ENCODE measurements at regions not wholly inside any gene's neighbourhood (a gene's known extent, or its start where the extent isn't known, plus 50 kb on each side); places are given as distances from the start of the nearest gene placed in this dataset.

DNA sequence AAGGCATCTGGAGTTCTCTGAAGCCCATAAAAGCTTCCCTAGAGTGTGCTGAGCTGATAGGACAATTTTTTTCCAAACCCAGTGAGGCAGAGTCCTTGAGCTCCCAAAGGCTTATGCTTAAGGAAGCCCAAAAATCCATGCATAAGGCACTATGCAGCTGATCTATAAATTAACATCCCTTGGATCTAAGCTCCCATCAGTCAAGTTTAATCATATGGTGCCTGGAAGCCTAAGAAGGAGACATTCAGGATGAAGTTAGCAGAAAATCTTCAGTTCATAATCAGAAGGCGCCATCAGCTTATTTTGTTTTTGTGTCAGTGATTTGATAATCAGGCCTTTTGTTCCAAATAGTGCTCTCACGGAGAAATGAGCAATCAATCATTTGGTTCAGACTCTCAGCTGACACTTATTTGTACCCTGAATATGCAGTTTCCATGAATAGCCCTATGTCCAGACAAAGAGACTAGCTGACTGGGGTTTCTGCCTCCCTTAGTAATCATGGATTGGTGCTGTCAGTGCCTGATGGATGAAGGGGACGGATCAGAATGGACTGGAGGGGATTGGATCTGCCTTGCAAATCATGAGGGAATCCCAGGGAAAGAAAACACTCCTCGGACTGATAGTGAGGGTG lies 464.8 kb upstream of the RGPD4 start:
- Mint-ChIP-seq H3K27ac (no peak overlapping the region), H3K27me3 (no peaks in the 10 kb centered on the region), H3K4me1 (no peaks in the 10 kb centered on the region), H3K9me3 (no peaks in the 10 kb centered on the region), H3K4me3 (no peak overlapping the region), H3K36me3 (ENCODE audit: low read depth) (no peaks in the 10 kb centered on the region)
- DNase-seq: no peak
- intact Hi-C loops (cut with micrococcal nuclease): no loop called here

DNA sequence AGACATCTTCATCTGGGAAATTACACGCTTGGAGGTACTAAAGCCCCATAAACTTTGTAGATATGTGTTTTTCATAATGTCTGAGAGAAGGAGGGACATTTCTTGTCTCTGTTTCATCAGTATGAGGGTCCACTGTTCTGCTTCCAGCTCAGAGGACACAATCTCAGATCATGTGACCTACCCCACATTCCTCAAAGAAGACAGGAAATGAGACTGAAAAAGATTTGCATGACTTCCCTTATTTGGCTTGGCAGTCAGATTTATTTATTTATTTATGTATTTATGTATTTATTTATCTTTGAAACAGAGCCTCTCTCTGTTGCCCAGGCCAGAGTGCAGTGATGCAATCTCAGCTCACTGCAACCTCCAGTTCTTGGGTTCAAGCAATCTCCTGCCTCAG lies 463.7 kb upstream of the RGPD4 start:
- DNase-seq: no peak
- no peaks in the 10 kb centered on the region for H3K27me3 Mint-ChIP-seq
- no peaks in the 10 kb centered on the region for H3K9me3 Mint-ChIP-seq
- no peaks in the 10 kb centered on the region for H3K4me1 Mint-ChIP-seq
- no peak overlapping the region for H3K27ac Mint-ChIP-seq
- H3K4me3 Mint-ChIP-seq: no peak overlapping the region
- H3K36me3 Mint-ChIP-seq (ENCODE audit: low read depth): no peaks in the 10 kb centered on the region
- intact Hi-C loops (cut with micrococcal nuclease): no loop called here

DNA sequence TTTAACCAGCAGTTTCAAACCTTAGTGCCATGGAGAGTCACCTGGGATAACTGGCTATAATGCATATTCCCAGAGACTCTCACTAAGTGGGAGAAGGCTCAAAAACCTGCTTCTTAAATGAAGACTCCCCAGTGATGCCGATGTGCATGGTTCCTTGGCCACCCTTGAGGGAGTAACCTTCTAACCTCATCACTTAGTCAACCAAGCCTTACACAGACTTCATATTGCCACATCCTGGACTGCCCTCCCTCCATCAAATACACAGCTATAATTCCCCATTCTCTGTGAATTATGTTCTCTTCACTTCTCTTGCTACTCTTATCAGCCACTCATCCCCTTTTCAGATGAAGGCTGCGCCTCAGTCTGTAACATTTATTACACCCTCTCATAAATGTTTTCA lies 462.9 kb upstream of the RGPD4 start:
- Mint-ChIP-seq H3K4me3 (no peak overlapping the region), H3K36me3 (ENCODE audit: low read depth) (no peaks in the 10 kb centered on the region), H3K27me3 (no peaks in the 10 kb centered on the region), H3K9me3 (no peaks in the 10 kb centered on the region), H3K4me1 (no peaks in the 10 kb centered on the region), H3K27ac (no peak overlapping the region)
- intact Hi-C loops (cut with micrococcal nuclease): no loop called here
- no peak for DNase-seq

DNA sequence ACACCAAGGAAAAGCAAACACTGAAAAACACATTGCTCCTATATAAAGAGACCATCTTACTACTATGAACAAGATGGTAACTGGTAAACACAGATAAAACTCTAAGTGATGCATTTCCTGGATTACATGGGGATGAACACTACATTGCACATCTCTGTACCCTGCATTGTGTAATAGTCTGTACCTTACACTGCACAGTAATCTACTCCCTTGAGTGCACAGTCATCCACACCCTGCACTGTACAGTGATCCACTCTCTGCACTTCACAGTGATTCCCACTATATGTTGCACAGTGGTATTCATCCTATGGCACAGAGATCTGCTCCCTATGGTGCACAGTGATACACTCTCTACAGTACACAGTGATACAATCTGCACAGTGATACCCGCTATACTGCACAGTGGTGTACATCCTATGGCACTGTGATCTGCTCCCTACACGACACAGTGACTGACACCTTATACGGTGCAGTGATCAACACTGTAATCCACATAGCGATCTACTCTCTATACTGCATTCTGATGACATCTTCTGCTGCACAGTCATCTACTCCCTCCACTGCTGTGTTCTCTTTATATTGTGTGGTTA lies 462.2 kb upstream of the RGPD4 start:
- intact Hi-C loops (cut with micrococcal nuclease): no loop called here
- H3K4me1 Mint-ChIP-seq: no peaks in the 10 kb centered on the region
- DNase-seq: no peak
- no peak overlapping the region for H3K4me3 Mint-ChIP-seq
- no peaks in the 10 kb centered on the region for H3K27me3 Mint-ChIP-seq
- H3K9me3 Mint-ChIP-seq: no peaks in the 10 kb centered on the region
- no peaks in the 10 kb centered on the region for H3K36me3 Mint-ChIP-seq (ENCODE audit: low read depth)
- H3K27ac Mint-ChIP-seq: no peak overlapping the region

DNA sequence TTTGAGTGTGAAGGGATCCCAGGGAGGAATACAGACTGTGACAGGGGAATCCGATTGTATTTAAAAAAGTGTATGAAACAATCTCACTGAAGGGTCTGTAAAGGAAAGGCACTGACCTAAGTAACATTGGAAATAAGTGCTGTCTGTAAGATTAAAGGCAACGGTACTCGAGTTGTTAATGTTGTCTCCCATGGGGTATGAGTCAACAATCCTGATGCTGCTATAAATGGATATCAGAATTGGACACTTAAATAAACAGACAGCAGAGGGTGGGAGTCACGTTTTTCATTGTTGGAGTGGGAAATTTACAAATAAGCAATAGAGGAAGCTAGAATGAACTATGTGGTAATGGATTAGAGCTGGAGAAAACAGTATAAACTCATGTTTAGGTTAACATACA lies 452.4 kb upstream of the RGPD4 start:
- Mint-ChIP-seq H3K27me3 (no peaks in the 10 kb centered on the region), H3K4me3 (no peak overlapping the region), H3K4me1 (no peaks in the 10 kb centered on the region), H3K27ac (no peak overlapping the region), H3K36me3 (ENCODE audit: low read depth) (no peaks in the 10 kb centered on the region), H3K9me3 (no peaks in the 10 kb centered on the region)
- intact Hi-C loops (cut with micrococcal nuclease): no loop called here
- DNase-seq: no peak

DNA sequence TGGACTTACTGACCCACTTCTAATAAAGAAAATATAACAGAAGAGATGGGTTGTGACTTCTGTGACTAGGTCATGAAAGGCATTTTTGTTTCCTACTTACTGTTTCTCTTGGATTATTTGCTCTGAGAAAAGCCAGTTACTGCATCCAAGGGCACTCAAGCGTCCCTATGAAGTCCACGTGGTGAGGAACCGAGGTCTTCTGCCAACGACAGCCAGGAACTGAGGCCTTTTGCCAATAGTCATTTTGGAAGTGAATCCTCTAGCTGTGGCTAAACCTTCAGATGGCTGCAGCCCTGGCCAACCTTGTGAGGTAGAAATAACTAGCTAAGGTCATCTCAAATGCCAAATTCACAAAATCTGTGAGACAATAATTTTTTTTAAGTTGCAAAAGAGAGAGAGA lies 449.8 kb upstream of the RGPD4 start:
- intact Hi-C loops (cut with micrococcal nuclease): no loop called here
- Mint-ChIP-seq H3K27ac (no peak overlapping the region), H3K4me3 (no peak overlapping the region), H3K4me1 (no peaks in the 10 kb centered on the region), H3K9me3 (no peaks in the 10 kb centered on the region), H3K36me3 (ENCODE audit: low read depth) (no peaks in the 10 kb centered on the region), H3K27me3 (no peaks in the 10 kb centered on the region)
- DNase-seq: no peak

DNA sequence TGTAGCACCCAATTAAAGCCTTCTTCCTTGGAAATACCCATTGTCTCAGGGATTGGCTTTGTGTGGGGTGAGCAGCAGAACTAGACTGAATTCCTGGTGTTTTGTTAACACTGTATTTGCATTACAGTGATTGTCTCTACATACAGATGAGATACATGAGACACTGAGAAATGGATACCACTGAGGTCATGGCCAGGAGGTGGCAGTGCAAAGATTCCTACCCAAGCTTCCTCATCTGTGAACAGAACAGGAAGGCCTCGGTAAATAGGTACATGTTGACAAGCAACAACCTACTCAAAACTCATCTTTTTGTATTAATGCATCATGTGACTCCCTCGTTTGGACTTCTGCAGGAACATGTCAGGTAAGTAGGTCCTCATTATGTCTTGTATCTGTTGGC lies 445.8 kb upstream of the RGPD4 start:
- Mint-ChIP-seq H3K9me3 (no peaks in the 10 kb centered on the region), H3K36me3 (ENCODE audit: low read depth) (no peaks in the 10 kb centered on the region), H3K4me1 (no peaks in the 10 kb centered on the region), H3K27ac (no peak overlapping the region), H3K27me3 (no peaks in the 10 kb centered on the region), H3K4me3 (no peak overlapping the region)
- intact Hi-C loops (cut with micrococcal nuclease): no loop called here
- DNase-seq: no peak

DNA sequence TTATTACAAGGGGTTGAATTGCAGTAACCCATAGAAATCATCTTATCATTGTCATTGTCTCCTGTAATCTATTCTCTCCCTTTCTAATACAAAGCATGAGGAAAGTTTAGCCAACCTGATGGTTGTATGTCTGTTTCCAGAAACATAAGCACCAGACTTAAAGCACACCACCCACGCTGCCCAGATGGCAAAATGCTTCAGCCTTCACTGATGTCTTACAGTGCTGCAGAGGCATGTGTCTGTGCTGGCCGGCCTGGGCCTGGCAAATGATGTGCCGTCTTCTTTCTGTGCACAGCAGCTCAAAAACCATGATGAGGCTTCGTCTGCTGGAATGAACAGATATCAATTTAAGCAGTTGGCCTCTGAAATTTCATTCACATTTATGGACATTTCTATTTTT lies 443.0 kb upstream of the RGPD4 start:
- no peak for DNase-seq
- no peaks in the 10 kb centered on the region for H3K36me3 Mint-ChIP-seq (ENCODE audit: low read depth)
- no peaks in the 10 kb centered on the region for H3K9me3 Mint-ChIP-seq
- H3K4me1 Mint-ChIP-seq: no peaks in the 10 kb centered on the region
- intact Hi-C loops (cut with micrococcal nuclease): no loop called here
- H3K27me3 Mint-ChIP-seq: no peaks in the 10 kb centered on the region
- H3K4me3 Mint-ChIP-seq: no peak overlapping the region
- H3K27ac Mint-ChIP-seq: no peak overlapping the region

DNA sequence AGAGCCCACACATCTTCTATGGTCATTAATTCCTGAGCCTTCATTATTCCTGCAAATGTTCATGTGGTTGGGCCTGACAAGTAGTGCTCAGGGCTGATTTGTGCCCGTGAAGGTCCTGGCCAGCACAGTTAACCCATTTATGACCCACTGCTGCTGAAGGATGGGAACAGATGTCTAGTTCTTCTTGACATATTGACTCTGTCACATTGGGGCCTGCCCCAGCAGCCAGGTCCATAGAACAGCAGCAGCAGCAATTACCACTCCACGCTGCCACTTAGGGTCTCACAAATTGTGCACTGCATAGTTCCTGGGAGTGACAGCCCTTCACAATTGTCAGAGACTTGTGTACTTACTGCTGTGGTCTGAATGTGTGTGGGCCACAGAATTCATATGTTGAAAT lies 442.3 kb upstream of the RGPD4 start:
- no peak for DNase-seq
- Mint-ChIP-seq H3K27ac (no peak overlapping the region), H3K4me3 (no peak overlapping the region), H3K27me3 (no peaks in the 10 kb centered on the region), H3K9me3 (no peaks in the 10 kb centered on the region), H3K4me1 (no peaks in the 10 kb centered on the region), H3K36me3 (ENCODE audit: low read depth) (no peaks in the 10 kb centered on the region)
- intact Hi-C loops (cut with micrococcal nuclease): no loop called here

DNA sequence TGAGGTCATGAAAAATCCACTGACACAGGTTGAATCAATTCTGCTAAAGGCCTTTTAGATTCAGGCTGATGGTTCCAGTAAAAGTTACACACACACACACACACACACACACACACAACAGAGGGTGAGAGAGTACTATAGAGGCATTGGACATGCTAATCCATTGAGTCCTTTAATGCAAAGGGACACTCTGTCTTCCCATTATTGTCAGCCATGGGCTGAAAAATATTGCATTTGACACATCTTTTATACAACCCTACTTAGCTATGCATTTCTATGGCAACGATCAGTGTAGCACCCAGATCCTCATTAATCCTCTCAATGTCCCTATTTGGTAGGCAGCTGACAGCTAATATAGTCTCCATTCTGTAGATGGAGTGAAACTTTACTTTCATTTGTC lies 440.8 kb upstream of the RGPD4 start:
- H3K4me3 Mint-ChIP-seq: no peak overlapping the region
- intact Hi-C loops (cut with micrococcal nuclease): no loop called here
- H3K27ac Mint-ChIP-seq: no peak overlapping the region
- no peak for DNase-seq
- no peaks in the 10 kb centered on the region for H3K36me3 Mint-ChIP-seq (ENCODE audit: low read depth)
- no peaks in the 10 kb centered on the region for H3K9me3 Mint-ChIP-seq
- no peaks in the 10 kb centered on the region for H3K27me3 Mint-ChIP-seq
- H3K4me1 Mint-ChIP-seq: no peaks in the 10 kb centered on the region

DNA sequence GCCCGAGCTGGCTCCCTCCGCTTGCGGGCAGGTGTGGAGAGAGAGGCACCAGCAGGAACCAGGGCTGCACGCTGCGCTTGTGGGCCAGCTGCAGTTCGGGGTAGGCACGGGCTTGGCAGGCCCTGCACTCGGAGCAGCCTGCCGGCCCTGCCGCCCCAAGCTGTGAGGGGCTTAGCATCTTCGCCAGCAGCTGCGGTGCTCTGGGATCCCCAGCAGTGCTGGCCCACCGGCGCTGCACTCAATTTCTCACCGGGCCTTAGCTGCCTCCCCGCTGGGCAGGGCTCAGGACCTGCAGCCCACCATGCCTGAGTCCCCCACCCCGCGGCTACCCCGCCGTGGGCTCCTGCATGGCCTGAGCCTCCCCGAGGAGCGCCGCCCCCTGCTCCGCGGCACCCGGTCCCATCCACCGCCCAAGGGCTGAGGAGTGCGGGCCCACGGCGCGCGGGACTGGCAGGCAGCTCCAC lies 434.4 kb upstream of the RGPD4 start:
- Mint-ChIP-seq H3K27me3 (no peaks in the 10 kb centered on the region), H3K36me3 (ENCODE audit: low read depth) (no peaks in the 10 kb centered on the region), H3K27ac (no peak overlapping the region), H3K4me3 (no peak overlapping the region), H3K9me3 (no peaks in the 10 kb centered on the region), H3K4me1 (no peaks in the 10 kb centered on the region)
- intact Hi-C loops (cut with micrococcal nuclease): no loop called here
- DNase-seq: no peak

DNA sequence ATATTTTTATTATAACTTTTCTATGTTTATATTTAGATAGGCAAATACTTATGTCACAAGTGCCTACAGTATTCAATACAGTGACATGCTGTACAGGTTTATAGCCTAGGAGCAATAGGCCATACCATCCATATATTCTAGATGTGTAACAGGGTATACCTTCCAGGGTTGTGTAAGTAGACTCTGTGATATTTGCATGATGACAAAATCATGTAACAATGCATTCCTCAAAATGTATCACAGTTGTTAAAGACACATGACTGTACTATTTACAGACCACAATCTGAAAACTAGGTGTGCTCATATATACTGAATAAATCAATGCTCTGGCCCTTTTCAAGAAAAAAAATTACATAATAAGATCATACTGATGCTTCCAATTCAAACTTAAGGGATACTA lies 433.2 kb upstream of the RGPD4 start:
- Mint-ChIP-seq H3K9me3 (no peaks in the 10 kb centered on the region), H3K4me3 (no peak overlapping the region), H3K27ac (no peak overlapping the region), H3K27me3 (no peaks in the 10 kb centered on the region), H3K4me1 (no peaks in the 10 kb centered on the region), H3K36me3 (ENCODE audit: low read depth) (no peaks in the 10 kb centered on the region)
- intact Hi-C loops (cut with micrococcal nuclease): no loop called here
- DNase-seq: no peak

DNA sequence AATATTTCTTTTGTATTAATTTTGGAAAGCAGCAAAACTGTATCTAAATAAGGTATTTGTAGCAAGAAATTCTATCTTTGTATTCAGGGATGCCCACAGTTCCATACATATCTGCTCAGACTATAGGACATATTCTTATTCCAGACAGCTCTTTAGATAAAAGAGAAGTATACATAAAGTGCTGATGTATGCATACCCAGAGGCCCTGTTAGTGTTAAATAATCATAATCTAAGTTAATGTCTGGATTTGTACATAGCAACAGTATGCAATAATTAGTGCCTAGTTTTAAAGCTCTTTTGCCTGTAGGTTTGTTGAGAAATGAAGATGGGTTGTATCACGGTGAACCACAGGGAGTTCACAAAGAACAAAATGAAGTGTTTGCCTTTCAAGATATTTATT lies 428.0 kb upstream of the RGPD4 start:
- no peaks in the 10 kb centered on the region for H3K9me3 Mint-ChIP-seq
- no peak overlapping the region for H3K4me3 Mint-ChIP-seq
- H3K27ac Mint-ChIP-seq: no peak overlapping the region
- no peaks in the 10 kb centered on the region for H3K27me3 Mint-ChIP-seq
- H3K4me1 Mint-ChIP-seq: no peaks in the 10 kb centered on the region
- intact Hi-C loops (cut with micrococcal nuclease): no loop called here
- DNase-seq: no peak
- no peaks in the 10 kb centered on the region for H3K36me3 Mint-ChIP-seq (ENCODE audit: low read depth)

DNA sequence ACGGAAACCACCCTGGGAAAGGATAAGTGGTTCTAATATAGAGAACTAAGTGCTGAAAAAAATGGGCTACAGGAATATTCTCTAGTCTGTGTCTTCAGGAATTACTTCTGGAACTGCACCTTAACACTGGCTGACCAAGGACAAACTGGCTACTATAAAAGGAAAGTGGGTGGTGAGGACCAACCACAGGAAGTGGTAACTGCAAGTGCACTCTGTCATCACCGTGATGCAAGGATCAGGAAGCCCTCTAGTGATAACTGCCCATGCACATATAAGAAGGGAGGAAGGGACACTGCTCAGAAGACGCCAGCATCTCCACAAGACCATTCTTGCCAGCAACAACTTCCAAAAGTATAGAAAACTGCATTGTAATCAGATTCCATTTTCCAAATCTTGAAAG lies 424.4 kb upstream of the RGPD4 start:
- H3K27ac Mint-ChIP-seq: no peak overlapping the region

DNA sequence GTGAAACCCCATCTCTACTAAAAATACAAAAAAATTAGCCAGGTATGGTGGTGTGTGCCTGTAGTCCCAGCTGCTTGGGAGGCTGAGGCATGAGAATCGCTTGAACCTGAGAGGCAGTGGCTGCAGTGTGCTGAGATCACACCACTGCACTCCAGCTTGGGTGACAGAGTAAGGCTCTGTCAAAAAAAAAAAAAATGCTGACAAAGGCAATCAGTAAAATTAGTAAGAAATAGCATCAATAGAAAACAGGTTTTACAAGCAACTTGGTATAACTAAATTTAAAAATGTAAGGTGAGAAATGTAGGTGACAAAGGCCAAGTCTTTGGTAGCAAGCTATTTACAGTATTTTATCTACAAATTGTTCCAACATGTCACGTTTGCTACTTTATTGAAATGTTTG lies 421.4 kb upstream of the RGPD4 start:
- Mint-ChIP-seq H3K4me1 (no peaks in the 10 kb centered on the region), H3K27ac (no peak overlapping the region), H3K36me3 (ENCODE audit: low read depth) (no peaks in the 10 kb centered on the region), H3K27me3 (no peaks in the 10 kb centered on the region), H3K4me3 (no peak overlapping the region), H3K9me3 (no peaks in the 10 kb centered on the region)
- no peak for DNase-seq
- intact Hi-C loops (cut with micrococcal nuclease): no loop called here

More for the DNA sequence above, 424.4 kb upstream of the RGPD4 start:
- Mint-ChIP-seq H3K4me1 (no peaks in the 10 kb centered on the region), H3K36me3 (ENCODE audit: low read depth) (no peaks in the 10 kb centered on the region), H3K9me3 (no peaks in the 10 kb centered on the region), H3K4me3 (no peak overlapping the region), H3K27me3 (no peaks in the 10 kb centered on the region)
- no peak for DNase-seq
- intact Hi-C loops (cut with micrococcal nuclease): no loop called here
